GM12878 (cell line): ENCODE measurements at regions not wholly inside any gene's neighbourhood (a gene's known extent, or its start where the extent isn't known, plus 50 kb on each side); places are given as distances from the start of the nearest gene placed in this dataset.

Experiments
- ATAC-seq: fragments of 200-7000 bp; cut with Tn5 transposase; 3 replicates; pipeline ENCODE4 v1.9.1; 2020; ENCODE audit warnings: mild to moderate bottlenecking, moderate library complexity
- BruUV-seq: library from RNA; stranded (reverse); fragments of 400-500 nt; replicated peaks from 2 replicates; lab custom pipeline; 2021; lab: Mats Ljungman, UMichigan
- CTCF ChIA-PET: fragments of 300-600 bp; sonication (Branson Sonifier 250); formaldehyde crosslinking; extraction: SDS; loops from one replicate; lab custom pipeline; 2021; ENCODE audit warnings: inconsistent platforms; lab: Yijun Ruan, JAX
- POLR2A ChIA-PET: fragments of 350-600 bp; formaldehyde crosslinking; extraction: SDS; loops from one replicate; lab custom pipeline; 2021; ENCODE audit warnings: inconsistent platforms; lab: Charles Lee
- RAD21 ChIA-PET: fragments of 300-600 bp; sonication (Branson Sonifier 250); formaldehyde crosslinking; loops from one replicate; lab custom pipeline; 2023; ENCODE audit warnings: antibody characterized with exemption; ENCODE audit not compliant: unreplicated experiment; lab: Charles Lee
- SMC1A ChIA-PET: fragments of 300-600 bp; sonication (Branson Sonifier 250); formaldehyde crosslinking; loops from one replicate; lab custom pipeline; 2023; ENCODE audit not compliant: unreplicated experiment, uncharacterized antibody; lab: Charles Lee
- DNase-seq: peaks from one replicate; pipeline ENCODE4 v3.0.0-alpha.2; 2011; ENCODE audit warnings: low read depth, low spot score
- FAIRE-seq: peaks from 3 replicates; lab custom pipeline; 2011; peaks lifted over from hg19 to GRCh38; lab: Jason Lieb, UNC
- H2AFZ ChIP-seq: 2 replicates; pipeline ENCODE4 v1.6.0; 2011; ENCODE audit warnings: low read depth, low read length, control low read depth; ENCODE audit not compliant: control insufficient read depth
- H3K27ac ChIP-seq: 2 replicates; pipeline ENCODE4 v1.5.1; 2011; ENCODE audit warnings: control low read depth; ENCODE audit not compliant: control insufficient read depth, insufficient read depth
- H3K27me3 ChIP-seq, 2 experiments: replicated peaks in 1 of 2; 2 replicates each; pipeline versions ENCODE4 v1.6.0 to v1.6.1; 2011; ENCODE audit warnings: low read length in 1 of 2; ENCODE audit not compliant: control insufficient read depth in 2 of 2, insufficient read depth in 2 of 2
- H3K36me3 ChIP-seq, 2 experiments: 2 replicates each; pipeline ENCODE4 v1.5.1; 2011; ENCODE audit warnings: low read length in 1 of 2; ENCODE audit not compliant: control insufficient read depth in 2 of 2, insufficient read depth in 2 of 2
- H3K4me1 ChIP-seq: 2 replicates; pipeline ENCODE4 v1.6.1; 2011; ENCODE audit warnings: mild to moderate bottlenecking, low read length, moderate library complexity, mixed read lengths; ENCODE audit not compliant: control insufficient read depth, insufficient read depth
- H3K4me2 ChIP-seq: 2 replicates; pipeline ENCODE4 v1.6.0; 2011; ENCODE audit warnings: control low read depth; ENCODE audit not compliant: control insufficient read depth, insufficient read depth
- H3K4me3 ChIP-seq: fragments of 200-600 bp; sonication (generic); 2 replicates; pipeline ENCODE4 v1.5.1; 2016
- H3K79me2 ChIP-seq: 2 replicates; pipeline ENCODE4 v1.6.0; 2011; ENCODE audit warnings: low read length; ENCODE audit not compliant: control insufficient read depth, insufficient read depth
- H3K9ac ChIP-seq: 2 replicates; pipeline ENCODE4 v1.8.0; 2011; ENCODE audit warnings: low read length, control low read depth, mixed read lengths; ENCODE audit not compliant: control insufficient read depth, insufficient read depth
- H3K9me3 ChIP-seq: replicated peaks from 3 replicates; pipeline ENCODE4 v1.5.1; 2011; ENCODE audit warnings: mild to moderate bottlenecking, low read length; ENCODE audit not compliant: control insufficient read depth, insufficient read depth
- H4K20me1 ChIP-seq: 2 replicates; pipeline ENCODE4 v1.6.0; 2011; ENCODE audit not compliant: control insufficient read depth, insufficient read depth
- EZH2 ChIP-seq: IDR thresholded peaks from 2 replicates; pipeline ENCODE4 v1.6.1; 2012; ENCODE audit warnings: low read depth, mild to moderate bottlenecking, control low read depth, inconsistent platforms, low read length, borderline replicate concordance; ENCODE audit not compliant: control insufficient read depth
- LARP7 ChIP-seq: fragments of 450-650 bp; IDR thresholded peaks from 2 replicates; pipeline ENCODE4 v1.6.1; 2017; ENCODE audit warnings: mild to moderate bottlenecking
- NFYA ChIP-seq: IDR thresholded peaks from 2 replicates; pipeline ENCODE4 v1.6.1; 2011; ENCODE audit warnings: low read depth, mild to moderate bottlenecking, low read length, improper control_type of control experiment, borderline replicate concordance
- PRDM15 ChIP-seq: fragments of 450-650 bp; formaldehyde crosslinking; IDR thresholded peaks from 2 replicates; pipeline ENCODE4 v1.4.0; 2020; ENCODE audit warnings: mild to moderate bottlenecking, moderate library complexity
- ZBTB4 ChIP-seq: fragments of 450-650 bp; formaldehyde crosslinking; IDR thresholded peaks from 2 replicates; pipeline ENCODE4 v1.4.0; 2022; ENCODE audit warnings: mild to moderate bottlenecking, moderate library complexity
- WGBS: methylation state at CpG from one replicate; pipeline ENCODE4 v1.1.6; 2016; ENCODE audit warnings: low lambda C conversion rate; ENCODE audit not compliant: insufficient replicate concordance, insufficient coverage; ENCODE audit errors: missing lambda C conversion rate; 5-methylcytosine and 5-hydroxymethylcytosine counted together
- in situ Hi-C: fragments of 300-500 bp; cut with MboI; formaldehyde crosslinking; loops from 9 replicates; pipeline ENCODE4 v1.14.3; 2018; ENCODE audit warnings: mixed read lengths
- intact Hi-C: fragments of 100-400 bp; cut with micrococcal nuclease; formaldehyde crosslinking; loops from one replicate; pipeline ENCODE4 v1.14.2; 2022; ENCODE audit not compliant: unreplicated experiment

GRCh38 chr7:88495881-88496725 lies 189.4 kb upstream of the STEAP4 start:
- Histone ChIP-seq H3K27ac (no peak overlapping the region), H3K9ac (no peak overlapping the region), H2AFZ (no peak overlapping the region), H3K4me2 (no peak overlapping the region), H3K4me3 (no peak overlapping the region), H3K9me3 (no peaks in the 10 kb centered on the region), H3K79me2 (no peaks in the 10 kb centered on the region), H3K4me1 (no peaks in the 10 kb centered on the region), H3K36me3 (no peaks in the 10 kb centered on the region), H4K20me1 (no peaks in the 10 kb centered on the region), H3K27me3 (no peaks in the 10 kb centered on the region)
- TF ChIP-seq EZH2 (no peak), PRDM15 (CRISPR knock-in tag) (no peak), LARP7 (no peak), NFYA (no peak), ZBTB4 (CRISPR knock-in tag) (no peak)
- DNase-seq (no peak), FAIRE-seq (no peak), ATAC-seq (no peak)
- ChIA-PET CTCF (interaction anchor here (1.1 kb wide), 1 partner anchor 9 kb away, joined by 3 read pairs; no protein-coding TSS in a partner anchor), RAD21 (no interaction called here), POLR2A (interaction anchor here (0.6 kb wide), 1 partner anchor 718 kb away, joined by 3 read pairs; no protein-coding TSS in a partner anchor), SMC1A (interaction anchor here (0.6 to 1.0 kb wide), 2 partner anchors 28 to 277 kb away, joined by 3 read pairs; no protein-coding TSS in a partner anchor)
- no TSS peak for BruUV-seq
- WGBS: 20% methylated on average over 8 of the region's 8 CpGs
- in situ Hi-C loops: no loop called here
- intact Hi-C loops: no loop called here
